Right atrium auricular region (tissue), 2 donors: ENCODE measurements at regions not wholly inside any gene's neighbourhood (a gene's known extent, or its start where the extent isn't known, plus 50 kb on each side); places are given as distances from the start of the nearest gene placed in this dataset.

Experiments
- DNase-seq: peaks from one replicate; pipeline ENCODE4 v3.0.0-alpha.2; 2019; ENCODE audit warnings: low spot score
- H3K27ac ChIP-seq, 2 donors: fragments of 200-600 bp; sonication (generic); 1 replicate in 1 of 2; 2 replicates in 1 of 2; pipeline ENCODE4 v1.5.1; 2016 to 2019
- H3K27me3 ChIP-seq, 2 donors: fragments of 200-600 bp; sonication (generic); one replicate each; pipeline versions ENCODE4 v1.5.1 to v1.6.0; 2017 to 2019
- H3K36me3 ChIP-seq: fragments of 200-600 bp; sonication (generic); one replicate; pipeline ENCODE4 v1.5.1; 2016
- H3K4me1 ChIP-seq, 2 donors: fragments of 200-600 bp; sonication (generic); one replicate each; pipeline versions ENCODE4 v1.5.1 to v1.6.0; 2017 to 2019
- H3K4me3 ChIP-seq, 2 donors: fragments of 200-600 bp; sonication (generic); 1 replicate in 1 of 2; 2 replicates in 1 of 2; pipeline ENCODE4 v1.5.1; 2017 to 2019; ENCODE audit warnings: mild to moderate bottlenecking in 1 of 2, moderate library complexity in 1 of 2
- H3K9me3 ChIP-seq, 2 donors: fragments of 200-600 bp; sonication (generic); one replicate each; pipeline ENCODE4 v1.5.1; 2019
- CTCF ChIP-seq, 2 donors: fragments of 200-600 bp; sonication (generic); IDR thresholded peaks; one replicate each; pipeline ENCODE4 v1.5.1; 2019; ENCODE audit warnings: antibody characterized with exemption in 2 of 2

- no peaks in the 10 kb centered on the region for H3K27me3 ChIP-seq
- H3K36me3 ChIP-seq, result no peaks in the 10 kb centered on the region
- H3K27ac ChIP-seq, result no peak overlapping the region
- no peaks in the 10 kb centered on the region for H3K4me1 ChIP-seq
- no peak overlapping the region for H3K4me3 ChIP-seq
- H3K9me3 ChIP-seq, result no peaks in the 10 kb centered on the region
- no peak for DNase-seq
- TF ChIP-seq CTCF (IDR thresholded peaks at IDR 0.05), result no peak
Measured at GRCh38 chr2:155748131-155748530, 584.4 kb downstream of the NR4A2 start.

- no peaks in the 10 kb centered on the region for H3K9me3 ChIP-seq
- no peak overlapping the region for H3K27ac ChIP-seq
- no peak for DNase-seq
- no peak for TF ChIP-seq CTCF (IDR thresholded peaks at IDR 0.05)
- no peaks in the 10 kb centered on the region for H3K36me3 ChIP-seq
- no peaks in the 10 kb centered on the region for H3K27me3 ChIP-seq
- no peak overlapping the region for H3K4me3 ChIP-seq
- H3K4me1 ChIP-seq, result no peaks in the 10 kb centered on the region
Measured at GRCh38 chr2:155747531-155747930, 585.0 kb downstream of the NR4A2 start.

GRCh38 chr2:155733091-155733853, 599.2 kb downstream of the NR4A2 start:
- H3K36me3 ChIP-seq, result no peaks in the 10 kb centered on the region
- no peak for TF ChIP-seq CTCF (IDR thresholded peaks at IDR 0.05)
- no peaks in the 10 kb centered on the region for H3K4me1 ChIP-seq
- DNase-seq, result no peak
- H3K27me3 ChIP-seq, result no peaks in the 10 kb centered on the region
- H3K27ac ChIP-seq, result no peak overlapping the region
- no peak overlapping the region for H3K4me3 ChIP-seq
- no peaks in the 10 kb centered on the region for H3K9me3 ChIP-seq

GRCh38 chr2:155730804-155731203, 601.7 kb downstream of the NR4A2 start:
- Histone ChIP-seq H3K36me3 (no peaks in the 10 kb centered on the region), H3K4me3 (no peak overlapping the region), H3K4me1 (no peaks in the 10 kb centered on the region), H3K9me3 (no peaks in the 10 kb centered on the region), H3K27me3 (no peaks in the 10 kb centered on the region), H3K27ac (no peak overlapping the region)
- DNase-seq, result no peak
- no peak for TF ChIP-seq CTCF (IDR thresholded peaks at IDR 0.05)

GRCh38 chr2:155727187-155727895, 605.2 kb downstream of the NR4A2 start:
- no peak for DNase-seq
- no peak overlapping the region for H3K27ac ChIP-seq
- TF ChIP-seq CTCF (IDR thresholded peaks at IDR 0.05), result no peak
- H3K9me3 ChIP-seq, result no peaks in the 10 kb centered on the region
- no peaks in the 10 kb centered on the region for H3K36me3 ChIP-seq
- no peak overlapping the region for H3K4me3 ChIP-seq
- H3K4me1 ChIP-seq, result no peaks in the 10 kb centered on the region
- H3K27me3 ChIP-seq, result no peaks in the 10 kb centered on the region
